K562 (cell line): ENCODE measurements at regions not wholly inside any gene's neighbourhood (a gene's known extent, or its start where the extent isn't known, plus 50 kb on each side); places are given as distances from the start of the nearest gene placed in this dataset.

Source experiments
- ATAC-seq: fragments of 200-7000 bp; cut with Tn5 transposase; 3 replicates; pipeline ENCODE4 v1.9.1; 2020; ENCODE audit warnings: moderate library complexity
- BruUV-seq: library from RNA; stranded (reverse); fragments of 400-500 nt; replicated peaks from 2 replicates; lab custom pipeline; 2021; lab: Mats Ljungman, UMichigan
- CTCF ChIA-PET: fragments of 300-600 bp; formaldehyde crosslinking; extraction: SDS; loops from one replicate; lab custom pipeline; 2021; ENCODE audit warnings: low intra/inter-chr PET ratio; lab: Yijun Ruan, JAX
- POLR2A ChIA-PET: fragments of 300-600, 350-650 bp; sonication (Branson Sonifier 250); formaldehyde crosslinking; extraction: SDS; loops from one replicate; lab custom pipeline; 2021; ENCODE audit warnings: antibody characterized with exemption, inconsistent platforms; lab: Yijun Ruan, JAX
- DNase-seq, 4 experiments: peaks; one replicate each; pipeline versions ENCODE4 v3.0.0 to v3.0.0-alpha.2; 2011 to 2018; ENCODE audit warnings: low spot score in 3 of 4, mixed read lengths in 3 of 4; ENCODE audit errors: extremely low read depth in 1 of 4
- FAIRE-seq: peaks from 2 replicates; lab custom pipeline; 2011; peaks lifted over from hg19 to GRCh38; lab: Jason Lieb, UNC
- H2AFZ ChIP-seq: 2 replicates; pipeline ENCODE4 v1.6.0; 2011; ENCODE audit warnings: low read depth, low read length, control low read depth, inconsistent platforms
- H3K27ac ChIP-seq: fragments of 200-600 bp; 3 replicates; pipeline ENCODE4 v1.8.0; 2011; ENCODE audit warnings: low read depth, mild to moderate bottlenecking, control low read depth, inconsistent platforms, low read length, moderate library complexity, mixed read lengths; ENCODE audit errors: extremely low read depth
- H3K27me3 ChIP-seq, 2 experiments: fragments of 300-600 bp in 1 of 2; 2 replicates in 1 of 2; 3 replicates in 1 of 2; pipeline versions ENCODE4 v1.6.0 to v1.8.0; 2011; ENCODE audit warnings: inconsistent platforms in 2 of 2, low read length in 2 of 2, mild to moderate bottlenecking in 1 of 2, mixed read lengths in 1 of 2, moderate library complexity in 1 of 2; ENCODE audit not compliant: control insufficient read depth in 2 of 2, insufficient read depth in 2 of 2
- H3K36me3 ChIP-seq: fragments of 300-600 bp; 3 replicates; pipeline ENCODE4 v1.8.0; 2011; ENCODE audit warnings: mild to moderate bottlenecking, low read length, inconsistent platforms; ENCODE audit not compliant: control insufficient read depth, insufficient read depth
- H3K4me1 ChIP-seq, 2 experiments: fragments of 200-600 bp in 1 of 2; replicated peaks in 1 of 2; 2 replicates in 1 of 2; 3 replicates in 1 of 2; pipeline versions ENCODE4 v1.5.1 to v1.8.0; 2011; ENCODE audit warnings: inconsistent platforms in 2 of 2, low read length in 2 of 2, mild to moderate bottlenecking in 1 of 2, mixed read lengths in 1 of 2, moderate library complexity in 1 of 2; ENCODE audit not compliant: control insufficient read depth in 2 of 2, insufficient read depth in 2 of 2
- H3K4me2 ChIP-seq: 2 replicates; pipeline ENCODE4 v1.6.1; 2011; ENCODE audit warnings: low read length, control low read depth, inconsistent platforms, mixed read lengths; ENCODE audit not compliant: insufficient read depth
- H3K4me3 ChIP-seq: fragments of 200-600 bp; sonication (generic), shearing (Covaris generic); 2 replicates; pipeline ENCODE4 v1.5.1; 2016; ENCODE audit warnings: control low read depth, inconsistent platforms
- H3K79me2 ChIP-seq: fragments of 200-600 bp; 3 replicates; pipeline ENCODE4 v1.8.0; 2011; ENCODE audit warnings: low read length, inconsistent platforms; ENCODE audit not compliant: control insufficient read depth, insufficient read depth
- H3K9ac ChIP-seq, 2 experiments: 2 replicates each; pipeline versions ENCODE4 v1.6.0 to v1.6.1; 2011; ENCODE audit warnings: low read depth in 2 of 2, low read length in 2 of 2, control low read depth in 1 of 2, inconsistent platforms in 1 of 2, mild to moderate bottlenecking in 1 of 2, mixed read lengths in 1 of 2; ENCODE audit not compliant: insufficient read depth in 1 of 2
- H3K9me1 ChIP-seq: one replicate; pipeline ENCODE4 v1.6.0; 2011; ENCODE audit warnings: inconsistent platforms, mild to moderate bottlenecking, low read length, moderate library complexity; ENCODE audit not compliant: control insufficient read depth, insufficient read depth
- H3K9me3 ChIP-seq: replicated peaks from 2 replicates; pipeline ENCODE4 v1.5.1; 2011; ENCODE audit warnings: low read depth, low read length, inconsistent platforms; ENCODE audit not compliant: control insufficient read depth, insufficient read depth
- H4K20me1 ChIP-seq: replicated peaks from 2 replicates; pipeline ENCODE4 v1.6.1; 2011; ENCODE audit warnings: low read length, inconsistent platforms, mixed read lengths; ENCODE audit not compliant: control insufficient read depth, insufficient read depth
- CCAR2 ChIP-seq: fragments of 200-400 bp; formaldehyde crosslinking; IDR thresholded peaks from 2 replicates; pipeline ENCODE4 v1.6.1; 2017; ENCODE audit warnings: mild to moderate bottlenecking, low read depth, low read length
- CEBPG ChIP-seq, 3 experiments: fragments of 200-800 bp in 1 of 3; sonication (Bioruptor generic) in 1 of 3; sonication (generic) in 1 of 3; formaldehyde crosslinking in 1 of 3; IDR thresholded peaks in 2 of 3; conservative IDR thresholded peaks in 1 of 3; 2 replicates each; pipeline versions ENCODE4 v1.6.1 to v1.8.0; 2016 to 2022; ENCODE audit warnings: missing compliant biosample characterization in 2 of 3, missing genetic modification characterization in 2 of 3, mild to moderate bottlenecking in 1 of 3, missing genetic modification reagents in 1 of 3
- ILK ChIP-seq: fragments of 450-650 bp; IDR thresholded peaks from 2 replicates; pipeline ENCODE4 v1.6.1; 2016; ENCODE audit warnings: missing genetic modification characterization, low read depth, mild to moderate bottlenecking, missing compliant biosample characterization, moderate library complexity, borderline replicate concordance
- PRPF4 ChIP-seq: fragments of 200-400 bp; formaldehyde crosslinking; IDR thresholded peaks from one replicate; pipeline ENCODE4 v1.6.1; 2017; ENCODE audit warnings: low read length, low read depth, mild to moderate bottlenecking; ENCODE audit not compliant: insufficient read depth, poor library complexity, severe bottlenecking
- TFAP4 ChIP-seq: sonication (generic); formaldehyde crosslinking; IDR thresholded peaks from 2 replicates; pipeline ENCODE4 v1.8.0; 2022; ENCODE audit warnings: missing genetic modification reagents, mild to moderate bottlenecking, moderate library complexity, borderline replicate concordance
- ZBTB11 ChIP-seq, 3 experiments: fragments of 200-800 bp in 1 of 3; fragments of 250-450 bp in 1 of 3; fragments of 450-650 bp in 1 of 3; sonication (Bioruptor Pico) in 1 of 3; sonication (Bioruptor generic) in 1 of 3; formaldehyde crosslinking in 1 of 3; IDR thresholded peaks; 2 replicates each; pipeline versions ENCODE4 v1.6.1 to v1.8.0; 2016 to 2022; ENCODE audit warnings: mild to moderate bottlenecking in 2 of 3, missing genetic modification characterization in 2 of 3, missing compliant biosample characterization in 1 of 3, moderate library complexity in 1 of 3
- ZNF584 ChIP-seq: fragments of 200-800 bp; sonication (Bioruptor generic); IDR thresholded peaks from 2 replicates; pipeline ENCODE4 v1.6.1; 2016; ENCODE audit warnings: low read depth, mild to moderate bottlenecking, missing genetic modification characterization, missing compliant biosample characterization
- WGBS: fragments of 100-300 bp; shearing (Covaris generic); methylation state at CpG from one replicate; pipeline ENCODE4 v1.1.6; 2016; ENCODE audit warnings: low coverage, mixed read lengths; ENCODE audit not compliant: insufficient coverage; ENCODE audit errors: missing lambda C conversion rate; 5-methylcytosine and 5-hydroxymethylcytosine counted together
- in situ Hi-C: fragments of 300-500 bp; cut with MboI; formaldehyde crosslinking; loops from 4 replicates; pipeline ENCODE4 v1.15.0; 2018; ENCODE audit warnings: inconsistent platforms, mixed read lengths
- intact Hi-C: fragments of 100-400 bp; cut with micrococcal nuclease; formaldehyde crosslinking; loops from 2 replicates; pipeline ENCODE4 v1.14.2; 2022

GRCh38 chr15:58235961-58236360 is 97.8 kb downstream of the AQP9 start:
- Histone ChIP-seq H3K9me1 (no peaks in the 10 kb centered on the region), H3K4me3 (no peak overlapping the region), H4K20me1 (no peaks in the 10 kb centered on the region), H3K4me2 (no peak overlapping the region), H3K79me2 (no peaks in the 10 kb centered on the region), H3K27me3 (no peaks in the 10 kb centered on the region), H3K4me1 (no peaks in the 10 kb centered on the region), H3K9me3 (no peaks in the 10 kb centered on the region), H3K36me3 (no peaks in the 10 kb centered on the region), H3K27ac (no peak overlapping the region), H3K9ac (no peak overlapping the region), H2AFZ (no peak overlapping the region)
- intact Hi-C loops (no loop called here), in situ Hi-C loops (no loop called here)
- BruUV-seq: no TSS peak
- 51% methylated on average over 3 of the region's 3 CpGs for WGBS
- TF ChIP-seq ZBTB11 (CRISPR knock-in tag; IDR thresholded peaks at IDR 0.05) (no peak), ILK (tag) (no peak), CEBPG (CRISPR knock-in tag; IDR thresholded peaks at IDR 0.05) (no peak), CEBPG (tag; conservative IDR thresholded peaks at IDR 0.05 in 1 of 2, IDR thresholded peaks at IDR 0.05 in 1 of 2) (peak in 1 of 2 experiments; percentile 13; a peak in 1 of 4 replicates), ZNF584 (no peak), CCAR2 (no peak), PRPF4 (no peak), TFAP4 (CRISPR knock-in tag) (no peak)
- ATAC-seq (no peak), FAIRE-seq (no peak), DNase-seq (no peak)
- ChIA-PET POLR2A (no interaction called here), CTCF (interaction anchor here (0.6 kb wide), 1 partner anchor 772 kb away, joined by 5 read pairs; no protein-coding TSS in a partner anchor)
